Fibroblast of lung (primary cell): ENCODE measurements at regions not wholly inside any gene's neighbourhood (a gene's known extent, or its start where the extent isn't known, plus 50 kb on each side); places are given as distances from the start of the nearest gene placed in this dataset.

Source experiments
- DNase-seq, 2 donors: peaks; one replicate each; pipeline versions ENCODE4 v3.0.0 to v3.0.0-alpha.2; 2010; ENCODE audit warnings: low read depth in 2 of 2
- H2AFZ ChIP-seq: 2 replicates; pipeline ENCODE4 v1.5.1; 2012; ENCODE audit warnings: low read length, control low read depth, inconsistent platforms
- H3K27ac ChIP-seq: 2 replicates; pipeline ENCODE4 v1.5.1; 2011; ENCODE audit warnings: low read length, control low read depth; ENCODE audit not compliant: insufficient read depth
- H3K27me3 ChIP-seq: 2 replicates; pipeline ENCODE4 v1.5.1; 2011; ENCODE audit warnings: mild to moderate bottlenecking, low read length; ENCODE audit not compliant: control insufficient read depth, insufficient read depth
- H3K36me3 ChIP-seq: 2 replicates; pipeline ENCODE4 v1.5.1; 2011; ENCODE audit warnings: low read length; ENCODE audit not compliant: control insufficient read depth, insufficient read depth
- H3K4me1 ChIP-seq: 2 replicates; pipeline ENCODE4 v1.5.1; 2011; ENCODE audit warnings: low read length; ENCODE audit not compliant: control insufficient read depth, insufficient read depth; ENCODE audit errors: extremely low read depth
- H3K4me2 ChIP-seq: 2 replicates; pipeline ENCODE4 v1.5.1; 2011; ENCODE audit warnings: low read length, control low read depth; ENCODE audit not compliant: insufficient read depth; ENCODE audit errors: extremely low read depth
- H3K4me3 ChIP-seq, 4 experiments: fragments of 200-600 bp in 1 of 4; sonication (generic) in 1 of 4; replicated peaks in 1 of 4; 2 replicates each; pipeline ENCODE4 v1.5.1; 2011 to 2016; ENCODE audit warnings: low read length in 4 of 4, low read depth in 3 of 4, mild to moderate bottlenecking in 3 of 4, control low read depth in 2 of 4, inconsistent platforms in 1 of 4, mixed read lengths in 1 of 4; ENCODE audit not compliant: insufficient read depth in 1 of 4; ENCODE audit errors: control extremely low read depth in 1 of 4
- H3K79me2 ChIP-seq: 2 replicates; pipeline ENCODE4 v1.5.1; 2012; ENCODE audit warnings: mild to moderate bottlenecking, low read length, inconsistent platforms; ENCODE audit not compliant: control insufficient read depth, insufficient read depth
- H3K9ac ChIP-seq: 2 replicates; pipeline ENCODE4 v1.5.1; 2011; ENCODE audit warnings: mild to moderate bottlenecking, low read length, control low read depth; ENCODE audit not compliant: insufficient read depth
- H3K9me3 ChIP-seq: 2 replicates; pipeline ENCODE4 v1.5.1; 2012; ENCODE audit warnings: low read depth, low read length; ENCODE audit not compliant: control insufficient read depth, insufficient read depth
- H4K20me1 ChIP-seq: 2 replicates; pipeline ENCODE4 v1.5.1; 2011; ENCODE audit warnings: low read length; ENCODE audit not compliant: control insufficient read depth, insufficient read depth; ENCODE audit errors: extremely low read depth
- CTCF ChIP-seq, 2 donors: IDR thresholded peaks in 1 of 2; conservative IDR thresholded peaks in 1 of 2; 1 replicate in 1 of 2; 2 replicates in 1 of 2; pipeline ENCODE4 v1.5.1; 2011 to 2012; ENCODE audit warnings: low read length in 2 of 2, control low read depth in 1 of 2, inconsistent platforms in 1 of 2, low read depth in 1 of 2, mild to moderate bottlenecking in 1 of 2
- EZH2 ChIP-seq: IDR thresholded peaks from 2 replicates; pipeline ENCODE4 v1.5.1; 2012; ENCODE audit warnings: low read length, control low read depth, mild to moderate bottlenecking; ENCODE audit errors: missing control alignments

GRCh38 chr1:222279591-222279990 lies 268.3 kb downstream of the HHIPL2 start:
- H3K36me3 ChIP-seq: no peaks in the 10 kb centered on the region
- no peaks in the 10 kb centered on the region for H3K79me2 ChIP-seq
- peaks cover 3% of the 10 kb centered on the region for H3K4me1 ChIP-seq
- DNase-seq: no peak
- H3K27me3 ChIP-seq: no peaks in the 10 kb centered on the region
- no peaks in the 10 kb centered on the region for H3K9me3 ChIP-seq
- no peak overlapping the region for H3K4me3 ChIP-seq
- H2AFZ ChIP-seq: no peak overlapping the region
- H3K27ac ChIP-seq: no peak overlapping the region
- H3K9ac ChIP-seq: no peak overlapping the region
- TF ChIP-seq CTCF (conservative IDR thresholded peaks at IDR 0.05 in 1 of 2, IDR thresholded peaks at IDR 0.05 in 1 of 2; ENCODE audit: low read depth in 1 of 2, low read length in 2 of 2): no peak
- TF ChIP-seq EZH2: no peak
- H4K20me1 ChIP-seq: no peaks in the 10 kb centered on the region
- H3K4me2 ChIP-seq: no peak overlapping the region

- no peak overlapping the region for H3K9ac ChIP-seq
- no peak overlapping the region for H3K27ac ChIP-seq
- H4K20me1 ChIP-seq: no peaks in the 10 kb centered on the region
- TF ChIP-seq CTCF (conservative IDR thresholded peaks at IDR 0.05 in 1 of 2, IDR thresholded peaks at IDR 0.05 in 1 of 2; ENCODE audit: low read depth in 1 of 2, low read length in 2 of 2) (no peak), EZH2 (no peak)
- no peaks in the 10 kb centered on the region for H3K27me3 ChIP-seq
- no peak overlapping the region for H3K4me3 ChIP-seq
- no peaks in the 10 kb centered on the region for H3K79me2 ChIP-seq
- no peaks in the 10 kb centered on the region for H3K9me3 ChIP-seq
- no peak for DNase-seq
- H3K4me2 ChIP-seq: no peak overlapping the region
- H3K4me1 ChIP-seq: no peaks in the 10 kb centered on the region
- H3K36me3 ChIP-seq: no peaks in the 10 kb centered on the region
- H2AFZ ChIP-seq: no peak overlapping the region
These were observed 269.4 kb downstream of the HHIPL2 start for GRCh38 chr1:222278501-222278900.

- no peak for DNase-seq
- Histone ChIP-seq H3K27ac (no peak overlapping the region), H4K20me1 (no peaks in the 10 kb centered on the region), H3K4me3 (no peak overlapping the region), H3K9me3 (no peaks in the 10 kb centered on the region), H3K9ac (no peak overlapping the region), H3K4me2 (no peak overlapping the region), H3K4me1 (no peaks in the 10 kb centered on the region), H2AFZ (no peak overlapping the region), H3K27me3 (no peaks in the 10 kb centered on the region), H3K79me2 (no peaks in the 10 kb centered on the region), H3K36me3 (no peaks in the 10 kb centered on the region)
- no peak for TF ChIP-seq EZH2
- TF ChIP-seq CTCF (conservative IDR thresholded peaks at IDR 0.05 in 1 of 2, IDR thresholded peaks at IDR 0.05 in 1 of 2; ENCODE audit: low read depth in 1 of 2, low read length in 2 of 2): no peak
These were observed 272.0 kb downstream of the HHIPL2 start for GRCh38 chr1:222275729-222276465.
